ENCODE measurements at regions not wholly inside any gene's neighbourhood (a gene's known extent, or its start where the extent isn't known, plus 50 kb on each side); places are given as distances from the start of the nearest gene placed in this dataset.

GRCh38 chr13:85040215-85040614 lies 759.0 kb downstream of the SLITRK6 start:
- H3K9ac ChIP-seq (ENCODE audit: low read length), result no peak overlapping the region
- H3K4me1 ChIP-seq (ENCODE audit: control insufficient read depth in 2 of 2, insufficient read depth in 2 of 2, low read length in 2 of 2), result no peaks in the 10 kb centered on the region
- H3K27me3 Mint-ChIP-seq, result no peaks in the 10 kb centered on the region
- H3K27me3 ChIP-seq (replicated peaks in 1 of 4; ENCODE audit: control extremely low read depth in 1 of 4, control insufficient read depth in 3 of 4, insufficient read depth in 4 of 4, low read length in 3 of 4), result no peaks in the 10 kb centered on the region
- H3K4me3 ChIP-seq (ENCODE audit: control extremely low read depth in 1 of 5, extremely low read depth in 1 of 5, insufficient read depth in 1 of 5, low read depth in 2 of 5, low read length in 4 of 5), result no peak overlapping the region
- POLR2A ChIA-PET, result no interaction called here
- no peaks in the 10 kb centered on the region for H3K4me1 Mint-ChIP-seq
- H3K4me2 ChIP-seq (replicated peaks; ENCODE audit: low read depth, low read length, poor library complexity, severe bottlenecking), result no peak overlapping the region
- DNase-seq (no peak), ATAC-seq (ENCODE audit: low read depth) (no peak)
- intact Hi-C loops (cut with micrococcal nuclease), result no loop called here
- no CpG with 5 or more reads among the region's 1 CpG for WGBS (ENCODE audit: insufficient coverage)
- H4K20me1 ChIP-seq (ENCODE audit: control insufficient read depth, insufficient read depth, low read length, poor library complexity, severe bottlenecking), result no peaks in the 10 kb centered on the region
- H3K27ac ChIP-seq (ENCODE audit: low read length in 2 of 2), result no peak overlapping the region
- CTCF ChIA-PET, result no interaction called here
- H3K9me3 Mint-ChIP-seq (ENCODE audit: insufficient read depth), result peaks cover 2% of the 10 kb centered on the region
- H3K4me3 Mint-ChIP-seq, result no peak overlapping the region
- no peak overlapping the region for H2AFZ ChIP-seq (ENCODE audit: insufficient read depth, low read depth, low read length, poor library complexity, severe bottlenecking)
- H3K79me2 ChIP-seq (ENCODE audit: control insufficient read depth, insufficient read depth, low read length), result no peaks in the 10 kb centered on the region
- no peak for TF ChIP-seq EZH2 (IDR thresholded peaks at IDR 0.05; ENCODE audit: borderline replicate concordance, insufficient read depth, low read depth, low read length, poor library complexity, severe bottlenecking)
- H3K36me3 ChIP-seq (replicated peaks in 1 of 2; ENCODE audit: control extremely low read depth in 1 of 2, control insufficient read depth in 1 of 2, extremely low read depth in 1 of 2, insufficient read depth in 2 of 2, low read length in 1 of 2), result no peaks in the 10 kb centered on the region
- H3K9me3 ChIP-seq (ENCODE audit: control extremely low read depth in 1 of 3, control insufficient read depth in 2 of 3, insufficient read depth in 1 of 3, low read length in 2 of 3), result peaks cover 0 to 4% (median 0%) of the 10 kb centered on the region in 3 donors
- no peak overlapping the region for H3K27ac Mint-ChIP-seq

GRCh38 chr13:85031771-85032170 lies 767.4 kb downstream of the SLITRK6 start:
- no CpG with 5 or more reads among the region's 1 CpG for WGBS (ENCODE audit: insufficient coverage)
- POLR2A ChIA-PET, result no interaction called here
- intact Hi-C loops (cut with micrococcal nuclease), result no loop called here
- CTCF ChIA-PET, result no interaction called here
- Histone ChIP-seq H3K79me2 (ENCODE audit: control insufficient read depth, insufficient read depth, low read length) (no peaks in the 10 kb centered on the region), H3K4me1 (ENCODE audit: control insufficient read depth in 2 of 2, insufficient read depth in 2 of 2, low read length in 2 of 2) (no peaks in the 10 kb centered on the region), H3K4me3 (ENCODE audit: control extremely low read depth in 1 of 5, extremely low read depth in 1 of 5, insufficient read depth in 1 of 5, low read depth in 2 of 5, low read length in 4 of 5) (no peak overlapping the region), H3K9ac (ENCODE audit: low read length) (no peak overlapping the region), H3K36me3 (replicated peaks in 1 of 2; ENCODE audit: control extremely low read depth in 1 of 2, control insufficient read depth in 1 of 2, extremely low read depth in 1 of 2, insufficient read depth in 2 of 2, low read length in 1 of 2) (no peaks in the 10 kb centered on the region), H3K4me2 (replicated peaks; ENCODE audit: low read depth, low read length, poor library complexity, severe bottlenecking) (no peak overlapping the region), H2AFZ (ENCODE audit: insufficient read depth, low read depth, low read length, poor library complexity, severe bottlenecking) (no peak overlapping the region), H3K27me3 (replicated peaks in 1 of 4; ENCODE audit: control extremely low read depth in 1 of 4, control insufficient read depth in 3 of 4, insufficient read depth in 4 of 4, low read length in 3 of 4) (no peaks in the 10 kb centered on the region), H4K20me1 (ENCODE audit: control insufficient read depth, insufficient read depth, low read length, poor library complexity, severe bottlenecking) (no peaks in the 10 kb centered on the region), H3K27ac (ENCODE audit: low read length in 2 of 2) (no peak overlapping the region), H3K9me3 (ENCODE audit: control extremely low read depth in 1 of 3, control insufficient read depth in 2 of 3, insufficient read depth in 1 of 3, low read length in 2 of 3) (peaks cover 0 to 13% (median 0%) of the 10 kb centered on the region in 3 donors)
- ATAC-seq (ENCODE audit: low read depth) (no peak), DNase-seq (no peak)
- Mint-ChIP-seq H3K4me1 (no peaks in the 10 kb centered on the region), H3K9me3 (ENCODE audit: insufficient read depth) (peaks cover 8% of the 10 kb centered on the region), H3K4me3 (no peak overlapping the region), H3K27ac (no peak overlapping the region), H3K27me3 (no peaks in the 10 kb centered on the region)
- no peak for TF ChIP-seq CTCF (IDR thresholded peaks at IDR 0.05)
- TF ChIP-seq EZH2 (IDR thresholded peaks at IDR 0.05; ENCODE audit: borderline replicate concordance, insufficient read depth, low read depth, low read length, poor library complexity, severe bottlenecking), result no peak

Data from B cell (primary cell).